Duodenal mucosa (tissue), 2 donors: ENCODE measurements at regions not wholly inside any gene's neighbourhood (a gene's known extent, or its start where the extent isn't known, plus 50 kb on each side); places are given as distances from the start of the nearest gene placed in this dataset.
"Not testable (repeated sequence)": the region's sequence is repeated elsewhere in the genome, so short reads cannot be mapped to it uniquely, and the experiment has no call there.

Experiments used
- H3K27ac ChIP-seq: one replicate; pipeline ENCODE4 v1.7.0; 2013; ENCODE audit warnings: low read depth, low read length
- H3K27me3 ChIP-seq, 2 donors: one replicate each; pipeline ENCODE4 v1.7.0; 2013; ENCODE audit warnings: low read length in 2 of 2, control low read depth in 1 of 2; ENCODE audit not compliant: insufficient read depth in 2 of 2, control insufficient read depth in 1 of 2
- H3K36me3 ChIP-seq, 2 donors: one replicate each; pipeline ENCODE4 v1.7.0; 2013; ENCODE audit warnings: low read length in 2 of 2, control low read depth in 1 of 2; ENCODE audit not compliant: insufficient read depth in 2 of 2, control insufficient read depth in 1 of 2
- H3K4me1 ChIP-seq, 2 donors: one replicate each; pipeline ENCODE4 v1.7.0; 2013; ENCODE audit warnings: low read length in 2 of 2, control low read depth in 1 of 2; ENCODE audit not compliant: insufficient read depth in 2 of 2, control insufficient read depth in 1 of 2
- H3K4me3 ChIP-seq, 2 donors: one replicate each; pipeline ENCODE4 v1.7.0; 2013; ENCODE audit warnings: low read length in 2 of 2, low read depth in 1 of 2
- H3K9ac ChIP-seq, 2 donors: one replicate each; pipeline ENCODE4 v1.7.0; 2013; ENCODE audit warnings: low read length in 2 of 2, low read depth in 1 of 2
- H3K9me3 ChIP-seq, 2 donors: one replicate each; pipeline ENCODE4 v1.7.0; 2013; ENCODE audit warnings: low read length in 2 of 2, control low read depth in 1 of 2; ENCODE audit not compliant: control insufficient read depth in 1 of 2

GRCh38 chr12:19623751-19624399 is 184.6 kb downstream of the AEBP2 start:
- Histone ChIP-seq H3K4me1 (no peaks in the 10 kb centered on the region), H3K4me3 (no peak overlapping the region), H3K36me3 (no peaks in the 10 kb centered on the region), H3K9ac (no peak overlapping the region), H3K9me3 (no peaks in the 10 kb centered on the region), H3K27me3 (no peaks in the 10 kb centered on the region), H3K27ac (no peak overlapping the region)

- H3K27me3 ChIP-seq, result no peaks in the 10 kb centered on the region
- no peaks in the 10 kb centered on the region for H3K36me3 ChIP-seq
- H3K4me3 ChIP-seq, result no peak overlapping the region
- no peaks in the 10 kb centered on the region for H3K9me3 ChIP-seq
- no peak overlapping the region for H3K27ac ChIP-seq
- H3K9ac ChIP-seq, result no peak overlapping the region
- no peaks in the 10 kb centered on the region for H3K4me1 ChIP-seq
Observed at GRCh38 chr12:19624491-19624890, 185.2 kb downstream of the AEBP2 start.

- H3K9ac ChIP-seq, result not testable (repeated sequence)
Observed at GRCh38 chr12:19625551-19625950, 186.3 kb downstream of the AEBP2 start.

GRCh38 chr12:19627719-19628118 is 188.4 kb downstream of the AEBP2 start:
- Histone ChIP-seq H3K9me3 (no peaks in the 10 kb centered on the region), H3K27ac (no peak overlapping the region), H3K27me3 (no peaks in the 10 kb centered on the region), H3K36me3 (no peaks in the 10 kb centered on the region), H3K4me1 (no peaks in the 10 kb centered on the region), H3K9ac (no peak overlapping the region), H3K4me3 (no peak overlapping the region)

More at GRCh38 chr12:19625551-19625950, 186.3 kb downstream of the AEBP2 start:
- not testable (repeated sequence) for H3K27me3 ChIP-seq, H3K4me3 ChIP-seq, H3K36me3 ChIP-seq, H3K9me3 ChIP-seq, H3K4me1 ChIP-seq, H3K27ac ChIP-seq

- Histone ChIP-seq H3K4me1 (no peaks in the 10 kb centered on the region), H3K27me3 (no peaks in the 10 kb centered on the region), H3K36me3 (no peaks in the 10 kb centered on the region), H3K9me3 (no peaks in the 10 kb centered on the region), H3K4me3 (no peak overlapping the region), H3K27ac (no peak overlapping the region), H3K9ac (no peak overlapping the region)
Observed at GRCh38 chr12:19630536-19630935, 191.2 kb downstream of the AEBP2 start.

- Histone ChIP-seq H3K36me3 (no peaks in the 10 kb centered on the region), H3K27ac (no peak overlapping the region), H3K4me3 (no peak overlapping the region), H3K27me3 (no peaks in the 10 kb centered on the region), H3K4me1 (no peaks in the 10 kb centered on the region), H3K9ac (no peak overlapping the region), H3K9me3 (no peaks in the 10 kb centered on the region)
Observed at GRCh38 chr12:19633194-19633593, 193.9 kb downstream of the AEBP2 start.

GRCh38 chr12:19633641-19634040 is 194.3 kb downstream of the AEBP2 start:
- H3K36me3 ChIP-seq, result no peaks in the 10 kb centered on the region

GRCh38 chr12:19639781-19640415 is 200.6 kb downstream of the AEBP2 start:
- Histone ChIP-seq H3K4me3 (no peak overlapping the region), H3K27me3 (no peaks in the 10 kb centered on the region), H3K9me3 (no peaks in the 10 kb centered on the region), H3K4me1 (no peaks in the 10 kb centered on the region), H3K27ac (no peak overlapping the region), H3K36me3 (no peaks in the 10 kb centered on the region), H3K9ac (no peak overlapping the region)

More at GRCh38 chr12:19633641-19634040, 194.3 kb downstream of the AEBP2 start:
- H3K4me3 ChIP-seq, result no peak overlapping the region
- H3K9ac ChIP-seq, result no peak overlapping the region
- H3K27me3 ChIP-seq, result no peaks in the 10 kb centered on the region
- no peak overlapping the region for H3K27ac ChIP-seq
- H3K4me1 ChIP-seq, result no peaks in the 10 kb centered on the region
- H3K9me3 ChIP-seq, result no peaks in the 10 kb centered on the region

GRCh38 chr12:19641235-19642080 is 202.2 kb downstream of the AEBP2 start:
- Histone ChIP-seq H3K27ac (no peak overlapping the region), H3K36me3 (no peaks in the 10 kb centered on the region), H3K4me3 (no peak overlapping the region), H3K9ac (no peak overlapping the region), H3K27me3 (no peaks in the 10 kb centered on the region), H3K4me1 (no peaks in the 10 kb centered on the region), H3K9me3 (peaks cover 0 to 3% of the 10 kb centered on the region in 2 donors)

- H3K27ac ChIP-seq, result no peak overlapping the region
- H3K36me3 ChIP-seq, result no peaks in the 10 kb centered on the region
- H3K9me3 ChIP-seq, result peaks cover 0 to 6% of the 10 kb centered on the region in 2 donors
- H3K27me3 ChIP-seq, result no peaks in the 10 kb centered on the region
- H3K9ac ChIP-seq, result no peak overlapping the region
- H3K4me1 ChIP-seq, result no peaks in the 10 kb centered on the region
- no peak overlapping the region for H3K4me3 ChIP-seq
Observed at GRCh38 chr12:19642345-19642744, 203.1 kb downstream of the AEBP2 start.
